ENCODE measurements at regions not wholly inside any gene's neighbourhood (a gene's known extent, or its start where the extent isn't known, plus 50 kb on each side); places are given as distances from the start of the nearest gene placed in this dataset.

- no peak overlapping the region for H2BK15ac ChIP-seq (ENCODE audit: low read depth, low read length)
- no peak overlapping the region for H2BK20ac ChIP-seq (ENCODE audit: low read depth, low read length, poor library complexity, severe bottlenecking)
- H3K14ac ChIP-seq (ENCODE audit: insufficient read depth, low read length) = no peak overlapping the region
- H3K56ac ChIP-seq (ENCODE audit: insufficient read length, low read depth, low read length) = no peak overlapping the region
- H3K79me2 ChIP-seq (ENCODE audit: insufficient read depth, low read length) = 0 out of 2 replicates have a peak, but pooled peaks cover 1% of the 10 kb centered on the region
- no peak overlapping the region for H3K4me2 ChIP-seq (ENCODE audit: insufficient read depth, insufficient read length, low read length)
- H3K27ac Mint-ChIP-seq = no peak overlapping the region
- H3K23ac ChIP-seq (ENCODE audit: insufficient read length, low read depth, low read length) = no peak overlapping the region
- H3K4me1 ChIP-seq (ENCODE audit: insufficient read depth, low read length) = no peaks in the 10 kb centered on the region
- no peak for DNase-seq
- no peak overlapping the region for H2BK12ac ChIP-seq (ENCODE audit: insufficient read length, low read depth, low read length)
- H3K36me3 Mint-ChIP-seq (ENCODE audit: insufficient read depth in 1 of 3, low read depth in 3 of 3) = no peaks in the 10 kb centered on the region; a peak in 1 of 7 replicates
- no peak overlapping the region for H2AFZ ChIP-seq (ENCODE audit: low read length)
- H4K8ac ChIP-seq (replicated peaks; ENCODE audit: insufficient read length, low read depth, low read length) = no peak overlapping the region
- H3K79me1 ChIP-seq (ENCODE audit: insufficient read depth, low read depth, low read length, poor library complexity, severe bottlenecking) = no peaks in the 10 kb centered on the region
- TF ChIP-seq CTCF (conservative IDR thresholded peaks at IDR 0.05) = no peak
- H4K91ac ChIP-seq (ENCODE audit: insufficient read length, low read depth, low read length) = no peak overlapping the region
- peaks cover 2% of the 10 kb centered on the region; the same call in 1 of the 2 replicates for H3K27me3 Mint-ChIP-seq (ENCODE audit: low read depth)
- no peaks in the 10 kb centered on the region for H4K20me1 ChIP-seq (ENCODE audit: control insufficient read depth, insufficient read depth, insufficient read length)
- H3T11ph ChIP-seq (ENCODE audit: low read length) = no peak overlapping the region
- no peak overlapping the region for H3K9ac ChIP-seq (ENCODE audit: extremely low read depth, insufficient read length, low read length)
- H2BK5ac ChIP-seq (ENCODE audit: insufficient read length, low read length) = no peak overlapping the region
- no peak overlapping the region for H3K27ac ChIP-seq (ENCODE audit: insufficient read length, low read depth, low read length)
- no peak overlapping the region for H3K18ac ChIP-seq (ENCODE audit: insufficient read length, low read depth, low read length)
- peaks cover 11 to 13% of the 10 kb centered on the region in 2 experiments for H3K4me1 Mint-ChIP-seq
- no peak overlapping the region for H3K4ac ChIP-seq (ENCODE audit: low read depth, low read length)
- no peak overlapping the region for H3K4me3 Mint-ChIP-seq
- H4K5ac ChIP-seq (ENCODE audit: insufficient read length, low read depth, low read length) = no peak overlapping the region
- no peak overlapping the region for H2AK5ac ChIP-seq (ENCODE audit: insufficient read length, low read length)
- H3K9me3 ChIP-seq (ENCODE audit: control insufficient read depth, low read depth, low read length) = no peaks in the 10 kb centered on the region
- WGBS (ENCODE audit: extremely low coverage, insufficient read length, low lambda C conversion rate) = no CpG with 5 or more reads among the region's 7 CpGs
- no peak overlapping the region for H2BK120ac ChIP-seq (ENCODE audit: low read depth, low read length, poor library complexity, severe bottlenecking)
- H3K23me2 ChIP-seq (ENCODE audit: insufficient read length, low read depth, low read length, poor library complexity, severe bottlenecking) = no peaks in the 10 kb centered on the region
- no peaks in the 10 kb centered on the region for H3K27me3 ChIP-seq (ENCODE audit: insufficient read depth, low read length)
- H3K9me3 Mint-ChIP-seq = no peaks in the 10 kb centered on the region; a peak in 1 of 5 replicates
These were observed 50.1 kb upstream of the BCL6 start for GRCh38 chr3:187795207-187795960.

All from H9 (cell line).